ENCODE measurements at regions not wholly inside any gene's neighbourhood (a gene's known extent, or its start where the extent isn't known, plus 50 kb on each side); places are given as distances from the start of the nearest gene placed in this dataset.

- ATAC-seq (no peak), FAIRE-seq (no peak), DNase-seq (ENCODE audit: low spot score) (no peak)
- Histone ChIP-seq H4K20me1 (ENCODE audit: insufficient read depth, low read length) (no peaks in the 10 kb centered on the region), H3K79me2 (ENCODE audit: insufficient read depth, low read length) (no peaks in the 10 kb centered on the region), H3K27ac (ENCODE audit: extremely low read length, insufficient read depth, low read length) (no peak overlapping the region), H2AFZ (ENCODE audit: low read length) (no peak overlapping the region), H3K4me2 (ENCODE audit: low read depth, low read length) (no peak overlapping the region), H3K9me3 (ENCODE audit: low read length) (no peaks in the 10 kb centered on the region), H3K27me3 (ENCODE audit: control insufficient read depth in 1 of 2, insufficient read depth in 2 of 2, low read length in 2 of 2) (no peaks in the 10 kb centered on the region), H3K4me1 (ENCODE audit: insufficient read depth, low read length) (no peaks in the 10 kb centered on the region), H3K36me3 (replicated peaks in 1 of 2; ENCODE audit: control insufficient read depth in 1 of 2, insufficient read depth in 2 of 2, low read length in 2 of 2) (no peaks in the 10 kb centered on the region), H3K4me3 (replicated peaks in 1 of 3; ENCODE audit: insufficient read depth in 1 of 3, low read depth in 2 of 3, low read length in 3 of 3) (no peak overlapping the region), H3K9ac (ENCODE audit: insufficient read depth, low read depth, low read length) (no peak overlapping the region)
- in situ Hi-C loops (cut with HindIII; ENCODE audit: extremely low pct_ligation_motif_present, low pct_unique_long_range_greater_than_20kb) (no loop called here), intact Hi-C loops (cut with micrococcal nuclease; ENCODE audit: unreplicated experiment) (no loop called here)
- no TSS peak for BruUV-seq (replicated peaks)
- WGBS (ENCODE audit: low lambda C conversion rate): 33% methylated on average over 11 of the region's 11 CpGs
- ChIA-PET POLR2A (no interaction called here), CTCF (ENCODE audit: low intra/inter-chr PET ratio, low total read pairs) (no interaction called here)
- TF ChIP-seq, protein P1, sequence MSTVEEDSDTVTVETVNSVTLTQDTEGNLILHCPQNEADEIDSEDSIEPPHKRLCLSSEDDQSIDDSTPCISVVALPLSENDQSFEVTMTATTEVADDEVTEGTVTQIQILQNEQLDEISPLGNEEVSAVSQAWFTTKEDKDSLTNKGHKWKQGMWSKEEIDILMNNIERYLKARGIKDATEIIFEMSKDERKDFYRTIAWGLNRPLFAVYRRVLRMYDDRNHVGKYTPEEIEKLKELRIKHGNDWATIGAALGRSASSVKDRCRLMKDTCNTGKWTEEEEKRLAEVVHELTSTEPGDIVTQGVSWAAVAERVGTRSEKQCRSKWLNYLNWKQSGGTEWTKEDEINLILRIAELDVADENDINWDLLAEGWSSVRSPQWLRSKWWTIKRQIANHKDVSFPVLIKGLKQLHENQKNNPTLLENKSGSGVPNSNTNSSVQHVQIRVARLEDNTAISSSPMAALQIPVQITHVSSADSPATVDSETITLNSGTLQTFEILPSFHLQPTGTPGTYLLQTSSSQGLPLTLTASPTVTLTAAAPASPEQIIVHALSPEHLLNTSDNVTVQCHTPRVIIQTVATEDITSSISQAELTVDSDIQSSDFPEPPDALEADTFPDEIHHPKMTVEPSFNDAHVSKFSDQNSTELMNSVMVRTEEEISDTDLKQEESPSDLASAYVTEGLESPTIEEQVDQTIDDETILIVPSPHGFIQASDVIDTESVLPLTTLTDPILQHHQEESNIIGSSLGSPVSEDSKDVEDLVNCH (CRISPR knock-in tag; IDR thresholded peaks at IDR 0.05): no peak
- TF ChIP-seq ZNF614 (CRISPR knock-in tag; IDR thresholded peaks at IDR 0.05; ENCODE audit: borderline replicate concordance): no peak
- TF ChIP-seq, protein P2, sequence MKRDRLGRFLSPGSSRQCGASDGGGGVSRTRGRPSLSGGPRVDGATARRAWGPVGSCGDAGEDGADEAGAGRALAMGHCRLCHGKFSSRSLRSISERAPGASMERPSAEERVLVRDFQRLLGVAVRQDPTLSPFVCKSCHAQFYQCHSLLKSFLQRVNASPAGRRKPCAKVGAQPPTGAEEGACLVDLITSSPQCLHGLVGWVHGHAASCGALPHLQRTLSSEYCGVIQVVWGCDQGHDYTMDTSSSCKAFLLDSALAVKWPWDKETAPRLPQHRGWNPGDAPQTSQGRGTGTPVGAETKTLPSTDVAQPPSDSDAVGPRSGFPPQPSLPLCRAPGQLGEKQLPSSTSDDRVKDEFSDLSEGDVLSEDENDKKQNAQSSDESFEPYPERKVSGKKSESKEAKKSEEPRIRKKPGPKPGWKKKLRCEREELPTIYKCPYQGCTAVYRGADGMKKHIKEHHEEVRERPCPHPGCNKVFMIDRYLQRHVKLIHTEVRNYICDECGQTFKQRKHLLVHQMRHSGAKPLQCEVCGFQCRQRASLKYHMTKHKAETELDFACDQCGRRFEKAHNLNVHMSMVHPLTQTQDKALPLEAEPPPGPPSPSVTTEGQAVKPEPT (CRISPR knock-in tag; IDR thresholded peaks at IDR 0.05; ENCODE audit: low read depth): no peak
- no peak for TF ChIP-seq SATB2 (CRISPR knock-in tag; IDR thresholded peaks at IDR 0.05)
- TF ChIP-seq TCF7 (IDR thresholded peaks at IDR 0.05; ENCODE audit: low read depth): no peak
- TF ChIP-seq, protein P3, sequence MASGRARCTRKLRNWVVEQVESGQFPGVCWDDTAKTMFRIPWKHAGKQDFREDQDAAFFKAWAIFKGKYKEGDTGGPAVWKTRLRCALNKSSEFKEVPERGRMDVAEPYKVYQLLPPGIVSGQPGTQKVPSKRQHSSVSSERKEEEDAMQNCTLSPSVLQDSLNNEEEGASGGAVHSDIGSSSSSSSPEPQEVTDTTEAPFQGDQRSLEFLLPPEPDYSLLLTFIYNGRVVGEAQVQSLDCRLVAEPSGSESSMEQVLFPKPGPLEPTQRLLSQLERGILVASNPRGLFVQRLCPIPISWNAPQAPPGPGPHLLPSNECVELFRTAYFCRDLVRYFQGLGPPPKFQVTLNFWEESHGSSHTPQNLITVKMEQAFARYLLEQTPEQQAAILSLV (CRISPR knock-in tag; IDR thresholded peaks at IDR 0.05; ENCODE audit: borderline replicate concordance): no peak
- TF ChIP-seq, protein P4, sequence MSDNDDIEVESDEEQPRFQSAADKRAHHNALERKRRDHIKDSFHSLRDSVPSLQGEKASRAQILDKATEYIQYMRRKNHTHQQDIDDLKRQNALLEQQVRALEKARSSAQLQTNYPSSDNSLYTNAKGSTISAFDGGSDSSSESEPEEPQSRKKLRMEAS (IDR thresholded peaks at IDR 0.05): no peak
- TF ChIP-seq KDM5B (CRISPR knock-in tag; IDR thresholded peaks at IDR 0.05; ENCODE audit: borderline replicate concordance): no peak
- TF ChIP-seq TBX3 (IDR thresholded peaks at IDR 0.05; ENCODE audit: borderline replicate concordance): no peak
- no peak for TF ChIP-seq THAP7 (CRISPR knock-in tag; IDR thresholded peaks at IDR 0.05)
- TF ChIP-seq NFYB (CRISPR knock-in tag; IDR thresholded peaks at IDR 0.05): no peak
- no peak for TF ChIP-seq BCL6 (CRISPR knock-in tag; IDR thresholded peaks at IDR 0.05)
- no peak for TF ChIP-seq MED8 (CRISPR knock-in tag; IDR thresholded peaks at IDR 0.05; ENCODE audit: insufficient replicate concordance)
- no peak for TF ChIP-seq ZC3H13 (CRISPR knock-in tag; IDR thresholded peaks at IDR 0.05)
- TF ChIP-seq FIP1L1 (IDR thresholded peaks at IDR 0.05; ENCODE audit: borderline replicate concordance, insufficient read depth, low read depth, low read length): no peak
- TF ChIP-seq MLLT10 (CRISPR knock-in tag; IDR thresholded peaks at IDR 0.05): no peak
These were observed 437.0 kb downstream of the ZNF608 start for GRCh38 chr5:124309241-124309980.
